ENCODE measurements at regions not wholly inside any gene's neighbourhood (a gene's known extent, or its start where the extent isn't known, plus 50 kb on each side); places are given as distances from the start of the nearest gene placed in this dataset.

DNA sequence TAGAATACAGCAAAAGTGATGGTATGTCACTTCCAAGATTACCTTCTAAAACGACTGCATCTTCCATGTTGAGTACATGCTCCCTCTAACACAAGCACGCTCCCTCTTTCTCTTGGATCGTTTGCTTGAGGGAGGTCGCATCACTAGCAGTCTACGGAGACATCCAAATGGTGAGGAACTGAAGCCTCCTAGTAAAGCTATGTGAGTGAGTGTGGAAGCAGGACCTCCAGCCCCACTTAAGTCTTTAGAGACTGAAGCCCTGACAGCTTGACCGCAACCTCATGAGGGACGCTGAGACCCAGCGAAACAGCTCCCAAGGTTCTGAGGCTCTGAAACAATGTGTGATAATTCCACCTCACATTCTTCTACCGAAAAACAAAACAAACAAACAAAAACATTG is 486.7 kb upstream of the GCFC2 start:
- Histone ChIP-seq H3K9me3 (no peaks in the 10 kb centered on the region), H3K27me3 (no peaks in the 10 kb centered on the region), H3K4me3 (no peak overlapping the region), H3K36me3 (no peaks in the 10 kb centered on the region), H3K4me1 (no peaks in the 10 kb centered on the region), H3K27ac (no peak overlapping the region)
- no peak for DNase-seq
- TF ChIP-seq, protein P1, sequence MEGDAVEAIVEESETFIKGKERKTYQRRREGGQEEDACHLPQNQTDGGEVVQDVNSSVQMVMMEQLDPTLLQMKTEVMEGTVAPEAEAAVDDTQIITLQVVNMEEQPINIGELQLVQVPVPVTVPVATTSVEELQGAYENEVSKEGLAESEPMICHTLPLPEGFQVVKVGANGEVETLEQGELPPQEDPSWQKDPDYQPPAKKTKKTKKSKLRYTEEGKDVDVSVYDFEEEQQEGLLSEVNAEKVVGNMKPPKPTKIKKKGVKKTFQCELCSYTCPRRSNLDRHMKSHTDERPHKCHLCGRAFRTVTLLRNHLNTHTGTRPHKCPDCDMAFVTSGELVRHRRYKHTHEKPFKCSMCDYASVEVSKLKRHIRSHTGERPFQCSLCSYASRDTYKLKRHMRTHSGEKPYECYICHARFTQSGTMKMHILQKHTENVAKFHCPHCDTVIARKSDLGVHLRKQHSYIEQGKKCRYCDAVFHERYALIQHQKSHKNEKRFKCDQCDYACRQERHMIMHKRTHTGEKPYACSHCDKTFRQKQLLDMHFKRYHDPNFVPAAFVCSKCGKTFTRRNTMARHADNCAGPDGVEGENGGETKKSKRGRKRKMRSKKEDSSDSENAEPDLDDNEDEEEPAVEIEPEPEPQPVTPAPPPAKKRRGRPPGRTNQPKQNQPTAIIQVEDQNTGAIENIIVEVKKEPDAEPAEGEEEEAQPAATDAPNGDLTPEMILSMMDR (IDR thresholded peaks at IDR 0.05): no peak
- TF ChIP-seq POLR2A (IDR thresholded peaks at IDR 0.05): no peak
- intact Hi-C loops (cut with DNase I; ENCODE audit: low total_unique reads): no loop called here

DNA sequence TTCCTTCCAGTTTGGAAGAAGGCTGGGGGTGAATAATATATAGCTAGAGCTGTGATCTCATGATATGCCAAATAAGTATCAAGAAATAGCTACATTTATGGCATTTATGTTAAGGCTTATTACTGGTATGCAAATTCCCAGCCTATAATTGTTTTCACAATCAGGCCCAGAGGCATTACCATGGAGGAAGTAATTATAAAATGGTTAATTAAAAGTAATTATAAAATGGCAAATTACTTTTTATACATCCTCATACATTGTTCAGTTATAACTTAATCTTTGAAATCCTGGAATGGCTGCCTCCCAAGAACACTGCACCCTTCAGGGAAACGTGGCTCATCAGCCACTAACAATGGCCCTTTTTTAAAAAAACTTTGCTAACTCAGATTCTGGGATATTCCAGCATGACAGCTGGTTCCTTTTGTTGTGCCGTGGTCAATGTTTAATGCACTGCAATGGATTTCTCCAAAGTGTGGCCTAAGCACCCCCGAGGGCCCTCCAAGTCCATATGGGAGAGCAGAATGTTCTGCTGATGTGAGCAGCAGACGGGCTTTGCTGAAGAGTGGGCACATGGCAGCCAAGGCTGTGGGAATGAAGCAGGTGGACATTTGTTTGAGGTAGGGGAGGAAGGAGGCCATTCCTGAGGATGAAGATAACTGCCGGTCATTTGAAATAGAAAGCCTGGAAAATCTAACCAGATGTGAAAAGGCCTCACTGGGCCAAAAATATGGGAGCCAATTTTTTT is 483.5 kb upstream of the GCFC2 start:
- H3K27me3 ChIP-seq: no peaks in the 10 kb centered on the region
- intact Hi-C loops (cut with DNase I; ENCODE audit: low total_unique reads): no loop called here
- H3K36me3 ChIP-seq: no peaks in the 10 kb centered on the region
- no peak for DNase-seq
- H3K4me1 ChIP-seq: no peaks in the 10 kb centered on the region
- no peak overlapping the region for H3K4me3 ChIP-seq
- TF ChIP-seq, protein P1 (IDR thresholded peaks at IDR 0.05): no peak
- TF ChIP-seq POLR2A (IDR thresholded peaks at IDR 0.05): no peak
- H3K27ac ChIP-seq: no peak overlapping the region
- H3K9me3 ChIP-seq: no peaks in the 10 kb centered on the region

DNA sequence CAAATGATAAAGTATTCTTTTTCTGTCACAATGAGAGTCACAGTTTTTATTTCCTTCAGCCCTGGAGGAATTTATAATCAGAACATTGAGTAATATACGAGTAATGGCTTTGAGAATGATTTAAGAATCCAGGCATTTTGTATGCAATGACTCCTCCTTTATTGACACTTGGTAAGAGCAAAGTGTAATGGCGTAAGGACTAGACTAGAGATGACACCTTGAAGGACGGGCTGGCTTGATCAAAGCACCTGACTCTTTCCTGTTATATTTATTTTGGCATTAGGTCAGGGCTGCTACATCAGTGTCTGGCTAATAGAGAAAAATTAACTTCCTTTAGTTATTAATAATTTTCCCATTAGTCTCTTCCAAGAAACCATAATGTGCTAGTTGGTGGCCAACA is 482.4 kb upstream of the GCFC2 start:
- intact Hi-C loops (cut with DNase I; ENCODE audit: low total_unique reads): no loop called here
- DNase-seq: no peak
- H3K9me3 ChIP-seq: no peaks in the 10 kb centered on the region
- TF ChIP-seq, protein P1 (IDR thresholded peaks at IDR 0.05): no peak
- TF ChIP-seq POLR2A (IDR thresholded peaks at IDR 0.05): no peak
- H3K27ac ChIP-seq: no peak overlapping the region
- H3K36me3 ChIP-seq: no peaks in the 10 kb centered on the region
- no peaks in the 10 kb centered on the region for H3K27me3 ChIP-seq
- no peaks in the 10 kb centered on the region for H3K4me1 ChIP-seq
- no peak overlapping the region for H3K4me3 ChIP-seq

DNA sequence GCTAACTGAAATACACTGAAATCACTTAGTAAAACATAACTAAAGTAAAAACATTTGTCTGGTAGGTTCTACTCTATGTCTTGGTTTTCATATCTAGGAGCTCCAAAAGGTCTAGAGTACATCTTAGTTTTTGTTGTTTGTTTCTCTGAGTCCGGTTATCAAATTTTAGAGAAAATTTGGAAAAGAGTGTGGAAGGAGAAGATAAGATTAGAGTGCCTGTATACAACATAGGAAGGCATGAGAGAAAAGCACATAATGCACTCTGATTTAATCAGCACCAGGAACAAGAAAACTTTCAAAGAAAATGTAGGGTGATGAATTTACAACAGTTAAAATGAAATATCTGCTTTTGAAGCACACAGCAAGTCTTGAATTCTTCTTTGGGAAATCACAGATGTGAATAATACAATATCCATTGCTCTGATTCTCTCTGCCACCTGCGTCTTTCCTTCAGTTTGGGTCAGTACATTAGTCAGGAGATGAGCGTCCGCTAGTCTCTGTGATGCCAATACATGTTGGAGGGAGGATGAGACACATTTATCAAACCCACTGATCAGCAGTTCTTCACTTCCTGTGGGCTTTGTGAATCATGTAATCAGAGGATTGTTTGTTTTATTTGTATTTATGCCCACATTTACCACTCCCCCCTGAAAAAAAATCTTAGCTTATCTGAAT is 477.8 kb upstream of the GCFC2 start:
- Histone ChIP-seq H3K4me1 (no peaks in the 10 kb centered on the region), H3K9me3 (no peaks in the 10 kb centered on the region), H3K36me3 (no peaks in the 10 kb centered on the region), H3K4me3 (no peak overlapping the region), H3K27me3 (no peaks in the 10 kb centered on the region), H3K27ac (no peak overlapping the region)
- DNase-seq: no peak
- intact Hi-C loops (cut with DNase I; ENCODE audit: low total_unique reads): no loop called here
- TF ChIP-seq POLR2A (IDR thresholded peaks at IDR 0.05): no peak
- TF ChIP-seq, protein P1 (IDR thresholded peaks at IDR 0.05): no peak

DNA sequence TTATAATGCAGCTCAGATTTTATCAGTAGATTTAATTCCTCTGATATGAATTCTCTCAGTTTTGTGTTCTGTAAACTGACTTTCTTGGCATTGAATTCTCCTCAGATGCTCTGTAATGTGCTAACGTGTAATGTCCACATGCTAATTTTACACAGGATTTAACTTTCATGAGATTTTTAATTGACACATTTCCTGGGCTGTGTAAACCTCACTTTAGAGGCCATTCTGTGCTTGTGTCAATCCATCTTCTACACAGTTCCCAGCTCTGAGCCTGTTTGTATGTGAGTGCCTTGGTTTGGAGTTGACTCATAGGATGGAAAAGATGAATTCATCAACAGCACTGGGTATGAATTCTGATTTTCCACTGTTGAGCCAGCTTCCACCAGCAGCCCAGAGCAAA is 476.7 kb upstream of the GCFC2 start:
- TF ChIP-seq, protein P1 (IDR thresholded peaks at IDR 0.05): no peak
- no peak for TF ChIP-seq POLR2A (IDR thresholded peaks at IDR 0.05)
- no peak for DNase-seq
- H3K4me3 ChIP-seq: no peak overlapping the region
- H3K36me3 ChIP-seq: no peaks in the 10 kb centered on the region
- no peaks in the 10 kb centered on the region for H3K4me1 ChIP-seq
- H3K27me3 ChIP-seq: no peaks in the 10 kb centered on the region
- H3K9me3 ChIP-seq: no peaks in the 10 kb centered on the region
- H3K27ac ChIP-seq: no peak overlapping the region
- intact Hi-C loops (cut with DNase I; ENCODE audit: low total_unique reads): no loop called here

Measured in uterus (tissue), 3 donors.